Keratinocyte (primary cell): ENCODE measurements at regions not wholly inside any gene's neighbourhood (a gene's known extent, or its start where the extent isn't known, plus 50 kb on each side); places are given as distances from the start of the nearest gene placed in this dataset.
A peak's percentile ranks its signal among the peaks of the same experiment; 100 is the strongest.

ENCODE experiments used
- DNase-seq: peaks from one replicate; pipeline ENCODE4 v3.0.0-alpha.2; 2011; ENCODE audit warnings: low read depth, missing footprints, low spot score
- FAIRE-seq: peaks from 2 replicates; lab custom pipeline; 2011; peaks lifted over from hg19 to GRCh38; lab: Jason Lieb, UNC
- H2AFZ ChIP-seq: 2 replicates; pipeline ENCODE4 v1.6.0; 2012; ENCODE audit warnings: low read length, control low read depth, inconsistent platforms; ENCODE audit not compliant: control insufficient read depth
- H3K27ac ChIP-seq: 2 replicates; pipeline ENCODE4 v1.5.1; 2011; ENCODE audit warnings: low read length; ENCODE audit not compliant: control insufficient read depth, insufficient read depth
- H3K27me3 ChIP-seq: 3 replicates; pipeline ENCODE4 v1.6.0; 2011; ENCODE audit warnings: low read length; ENCODE audit not compliant: control insufficient read depth, insufficient read depth; ENCODE audit errors: extremely low read depth
- H3K36me3 ChIP-seq, 2 experiments: 2 replicates in 1 of 2; 3 replicates in 1 of 2; pipeline ENCODE4 v1.5.1; 2011; ENCODE audit warnings: low read length in 2 of 2, mild to moderate bottlenecking in 1 of 2; ENCODE audit not compliant: control insufficient read depth in 2 of 2, insufficient read depth in 2 of 2; ENCODE audit errors: extremely low read depth in 1 of 2
- H3K4me1 ChIP-seq: 3 replicates; pipeline ENCODE4 v1.5.1; 2011; ENCODE audit warnings: low read length; ENCODE audit not compliant: control insufficient read depth, insufficient read depth; ENCODE audit errors: extremely low read depth
- H3K4me2 ChIP-seq: 3 replicates; pipeline ENCODE4 v1.6.0; 2011; ENCODE audit warnings: low read depth, low read length; ENCODE audit not compliant: control insufficient read depth, insufficient read depth; ENCODE audit errors: extremely low read depth
- H3K4me3 ChIP-seq, 3 experiments: fragments of 200-600 bp in 1 of 3; sonication (generic) in 1 of 3; 2 replicates in 2 of 3; 3 replicates in 1 of 3; pipeline ENCODE4 v1.5.1; 2011 to 2016; ENCODE audit warnings: low read length in 3 of 3, mild to moderate bottlenecking in 3 of 3, control low read depth in 2 of 3, inconsistent platforms in 1 of 3, low read depth in 1 of 3, mixed read lengths in 1 of 3, mixed run types in 1 of 3, moderate library complexity in 1 of 3; ENCODE audit not compliant: control insufficient read depth in 2 of 3, insufficient read depth in 2 of 3; ENCODE audit errors: extremely low read depth in 1 of 3
- H3K79me2 ChIP-seq: 2 replicates; pipeline ENCODE4 v1.6.0; 2012; ENCODE audit warnings: low read length; ENCODE audit not compliant: control insufficient read depth, insufficient read depth
- H3K9ac ChIP-seq: 3 replicates; pipeline ENCODE4 v1.6.0; 2011; ENCODE audit warnings: low read length; ENCODE audit not compliant: control insufficient read depth, insufficient read depth; ENCODE audit errors: extremely low read depth
- H3K9me1 ChIP-seq: 3 replicates; pipeline ENCODE4 v1.6.0; 2011; ENCODE audit warnings: low read length; ENCODE audit not compliant: control insufficient read depth, insufficient read depth; ENCODE audit errors: extremely low read depth
- H3K9me3 ChIP-seq: 2 replicates; pipeline ENCODE4 v1.5.1; 2012; ENCODE audit warnings: low read depth, low read length; ENCODE audit not compliant: control insufficient read depth
- H4K20me1 ChIP-seq: 3 replicates; pipeline ENCODE4 v1.6.0; 2011; ENCODE audit warnings: low read length; ENCODE audit not compliant: control insufficient read depth, insufficient read depth; ENCODE audit errors: extremely low read depth
- EZH2 ChIP-seq: IDR thresholded peaks from one replicate; pipeline ENCODE4 v1.6.1; 2012; ENCODE audit warnings: inconsistent platforms, mild to moderate bottlenecking, low read length, moderate library complexity
- dilution Hi-C: fragments of 300-500 bp; cut with MboI; formaldehyde crosslinking; loops from one replicate; pipeline ENCODE4 v1.7.0; 2020; ENCODE audit warnings: low sequenced_read_pairs; ENCODE audit not compliant: extremely low pct_ligation_motif_present
- TF ChIP-seq, protein P1 (sequence below), 3 experiments: IDR thresholded peaks in 1 of 3; conservative IDR thresholded peaks in 1 of 3; optimal IDR thresholded peaks in 1 of 3; 2 replicates in 2 of 3; 3 replicates in 1 of 3; pipeline versions ENCODE3 to v1.5.1; 2011; ENCODE audit warnings: low read length in 3 of 3, mild to moderate bottlenecking in 3 of 3, moderate library complexity in 2 of 3, control low read depth in 1 of 3, inconsistent platforms in 1 of 3; ENCODE audit not compliant: insufficient read depth in 2 of 3; ENCODE audit errors: extremely low read depth in 1 of 3

- no peaks in the 10 kb centered on the region for H3K9me3 ChIP-seq
- no peak for TF ChIP-seq EZH2
- TF ChIP-seq, protein P1, sequence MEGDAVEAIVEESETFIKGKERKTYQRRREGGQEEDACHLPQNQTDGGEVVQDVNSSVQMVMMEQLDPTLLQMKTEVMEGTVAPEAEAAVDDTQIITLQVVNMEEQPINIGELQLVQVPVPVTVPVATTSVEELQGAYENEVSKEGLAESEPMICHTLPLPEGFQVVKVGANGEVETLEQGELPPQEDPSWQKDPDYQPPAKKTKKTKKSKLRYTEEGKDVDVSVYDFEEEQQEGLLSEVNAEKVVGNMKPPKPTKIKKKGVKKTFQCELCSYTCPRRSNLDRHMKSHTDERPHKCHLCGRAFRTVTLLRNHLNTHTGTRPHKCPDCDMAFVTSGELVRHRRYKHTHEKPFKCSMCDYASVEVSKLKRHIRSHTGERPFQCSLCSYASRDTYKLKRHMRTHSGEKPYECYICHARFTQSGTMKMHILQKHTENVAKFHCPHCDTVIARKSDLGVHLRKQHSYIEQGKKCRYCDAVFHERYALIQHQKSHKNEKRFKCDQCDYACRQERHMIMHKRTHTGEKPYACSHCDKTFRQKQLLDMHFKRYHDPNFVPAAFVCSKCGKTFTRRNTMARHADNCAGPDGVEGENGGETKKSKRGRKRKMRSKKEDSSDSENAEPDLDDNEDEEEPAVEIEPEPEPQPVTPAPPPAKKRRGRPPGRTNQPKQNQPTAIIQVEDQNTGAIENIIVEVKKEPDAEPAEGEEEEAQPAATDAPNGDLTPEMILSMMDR (optimal IDR thresholded peaks at IDR 0.05 in 1 of 3, IDR thresholded peaks at IDR 0.05 in 1 of 3, conservative IDR thresholded peaks at IDR 0.05 in 1 of 3; ENCODE audit: extremely low read depth in 1 of 3, insufficient read depth in 2 of 3, low read length in 3 of 3) = no peak
- H3K27ac ChIP-seq = no peak overlapping the region
- H2AFZ ChIP-seq = no peak overlapping the region
- no peaks in the 10 kb centered on the region for H3K4me1 ChIP-seq
- H3K4me2 ChIP-seq = no peak overlapping the region
- no peak overlapping the region for H3K4me3 ChIP-seq
- no peaks in the 10 kb centered on the region for H3K79me2 ChIP-seq
- H3K9ac ChIP-seq = no peak overlapping the region
- DNase-seq (no peak), FAIRE-seq (peak; percentile 56)
- H3K27me3 ChIP-seq = no peaks in the 10 kb centered on the region
- dilution Hi-C loops = no loop called here
- no peaks in the 10 kb centered on the region for H3K9me1 ChIP-seq
- no peaks in the 10 kb centered on the region for H3K36me3 ChIP-seq
- no peaks in the 10 kb centered on the region for H4K20me1 ChIP-seq
Observed at GRCh38 chr4:182015893-182016292, 227.3 kb upstream of the TENM3 start.

GRCh38 chr4:182017038-182017437 lies 226.2 kb upstream of the TENM3 start:
- Histone ChIP-seq H3K27me3 (no peaks in the 10 kb centered on the region), H3K9ac (no peak overlapping the region), H3K9me3 (no peaks in the 10 kb centered on the region), H3K79me2 (no peaks in the 10 kb centered on the region), H2AFZ (no peak overlapping the region), H3K4me2 (no peak overlapping the region), H3K4me1 (no peaks in the 10 kb centered on the region), H3K9me1 (no peaks in the 10 kb centered on the region), H3K27ac (no peak overlapping the region), H3K4me3 (no peak overlapping the region), H4K20me1 (no peaks in the 10 kb centered on the region), H3K36me3 (no peaks in the 10 kb centered on the region)
- FAIRE-seq (no peak), DNase-seq (no peak)
- TF ChIP-seq, protein P1 (optimal IDR thresholded peaks at IDR 0.05 in 1 of 3, IDR thresholded peaks at IDR 0.05 in 1 of 3, conservative IDR thresholded peaks at IDR 0.05 in 1 of 3; ENCODE audit: extremely low read depth in 1 of 3, insufficient read depth in 2 of 3, low read length in 3 of 3) = no peak
- dilution Hi-C loops = no loop called here
